GM12891 (cell line): ENCODE measurements at regions not wholly inside any gene's neighbourhood (a gene's known extent, or its start where the extent isn't known, plus 50 kb on each side); places are given as distances from the start of the nearest gene placed in this dataset.

Source experiments
- PAX5 ChIP-seq: IDR thresholded peaks from 2 replicates; pipeline ENCODE4 v1.6.1; 2011; ENCODE audit warnings: low read length, moderate library complexity, mild to moderate bottlenecking; ENCODE audit not compliant: insufficient read depth, severe bottlenecking
- POLR2A ChIP-seq: IDR thresholded peaks from 2 replicates; pipeline ENCODE4 v1.6.1; 2011; ENCODE audit warnings: low read depth, low read length, control low read depth
- POU2F2 ChIP-seq: IDR thresholded peaks from 2 replicates; pipeline ENCODE4 v1.6.1; 2011; ENCODE audit warnings: low read depth, mild to moderate bottlenecking, control low read depth, low read length, moderate library complexity

- TF ChIP-seq POU2F2 (no peak), POLR2A (no peak), PAX5 (no peak)
Observed at GRCh38 chr10:2659660-2660209, 407.6 kb upstream of the PFKP start.
